HCT116 (cell line): ENCODE measurements at regions not wholly inside any gene's neighbourhood (a gene's known extent, or its start where the extent isn't known, plus 50 kb on each side); places are given as distances from the start of the nearest gene placed in this dataset.

Experiments used
- ATAC-seq: fragments of 200-7000 bp; cut with Tn5 transposase; 2 replicates; pipeline ENCODE4 v1.9.1; 2020; ENCODE audit warnings: mild to moderate bottlenecking, moderate library complexity
- BruUV-seq: library from RNA; stranded (reverse); fragments of 400-500 nt; replicated peaks from 2 replicates; lab custom pipeline; 2021; lab: Mats Ljungman, UMichigan
- CTCF ChIA-PET: fragments of 300-600 bp; sonication (Branson Sonifier 250); formaldehyde crosslinking; loops from one replicate; lab custom pipeline; 2021; ENCODE audit warnings: antibody characterized with exemption; lab: Charles Lee
- POLR2A ChIA-PET: fragments of 300-600, 350-600 bp; sonication (Branson Sonifier 250); formaldehyde crosslinking; loops from one replicate; lab custom pipeline; 2021; ENCODE audit warnings: antibody characterized with exemption; lab: Charles Lee
- RAD21 ChIA-PET, 2 experiments: fragments of 300-600 bp; sonication (Branson Sonifier 250); formaldehyde crosslinking; loops; one replicate each; lab custom pipeline; 2023; ENCODE audit warnings: low total read pairs in 2 of 2; ENCODE audit not compliant: uncharacterized antibody in 2 of 2, unreplicated experiment in 2 of 2, low non-redundant PET in 1 of 2; lab: Charles Lee
- DNase-seq: peaks from one replicate; pipeline ENCODE4 v3.0.0-alpha.2; 2010; ENCODE audit warnings: low read depth, low spot score
- H2AFZ ChIP-seq: fragments of 200-600 bp; shearing (Covaris generic), sonication (generic); 2 replicates; pipeline ENCODE4 v1.6.1; 2017; ENCODE audit warnings: low read depth, mixed run types, mixed read lengths, antibody characterized with exemption, low read length; ENCODE audit not compliant: poor library complexity, severe bottlenecking
- H3K27ac ChIP-seq: 2 replicates; pipeline ENCODE4 v1.5.1; 2012; ENCODE audit warnings: low read depth, low read length
- H3K27me3 ChIP-seq: fragments of 200-600 bp; sonication (generic); 2 replicates; pipeline ENCODE4 v1.6.1; 2016; ENCODE audit warnings: mixed run types, low read length, mixed read lengths; ENCODE audit not compliant: insufficient read depth
- H3K36me3 ChIP-seq, 2 experiments: fragments of 200-500 bp in 1 of 2; fragments of 200-600 bp in 1 of 2; sonication (Bioruptor generic) in 1 of 2; sonication (generic) in 1 of 2; 2 replicates each; pipeline versions ENCODE4 v1.5.1 to v1.6.1; 2014 to 2016; ENCODE audit warnings: low read length in 2 of 2, inconsistent platforms in 1 of 2, mixed read lengths in 1 of 2, mixed run types in 1 of 2; ENCODE audit not compliant: insufficient read depth in 2 of 2, control insufficient read depth in 1 of 2
- H3K4me1 ChIP-seq, 2 experiments: fragments of 200-600 bp in 1 of 2; sonication (generic) in 1 of 2; 2 replicates each; pipeline versions ENCODE4 v1.5.1 to v1.6.1; 2012 to 2017; ENCODE audit warnings: low read length in 2 of 2, inconsistent platforms in 1 of 2, mild to moderate bottlenecking in 1 of 2, mixed read lengths in 1 of 2, mixed run types in 1 of 2, moderate library complexity in 1 of 2; ENCODE audit not compliant: insufficient read depth in 2 of 2, control insufficient read depth in 1 of 2
- H3K4me2 ChIP-seq: fragments of 200-600 bp; sonication (generic); 2 replicates; pipeline ENCODE4 v1.6.1; 2017; ENCODE audit warnings: mixed run types, low read length, mixed read lengths
- H3K4me3 ChIP-seq, 2 experiments: fragments of 200-600 bp in 1 of 2; sonication (generic) in 1 of 2; replicated peaks in 1 of 2; 2 replicates each; pipeline ENCODE4 v1.5.1; 2011 to 2016; ENCODE audit warnings: low read length in 2 of 2, control low read depth in 1 of 2, low read depth in 1 of 2, mild to moderate bottlenecking in 1 of 2, mixed read lengths in 1 of 2, mixed run types in 1 of 2
- H3K79me2 ChIP-seq: fragments of 200-600 bp; sonication (generic); 2 replicates; pipeline ENCODE4 v1.6.1; 2017; ENCODE audit warnings: mild to moderate bottlenecking, mixed run types, low read length, moderate library complexity, mixed read lengths; ENCODE audit not compliant: insufficient read depth
- H3K9ac ChIP-seq: fragments of 200-600 bp; sonication (generic); 2 replicates; pipeline ENCODE4 v1.6.1; 2016; ENCODE audit warnings: low read length, mixed read lengths
- H3K9me2 ChIP-seq: fragments of 200-600 bp; sonication (generic), shearing (Covaris generic); 2 replicates; pipeline ENCODE4 v1.6.1; 2017; ENCODE audit warnings: mixed run types, mild to moderate bottlenecking, moderate library complexity; ENCODE audit not compliant: insufficient read depth
- H3K9me3 ChIP-seq, 2 experiments: fragments of 200-500 bp in 1 of 2; fragments of 200-600 bp in 1 of 2; sonication (Bioruptor generic) in 1 of 2; sonication (generic) in 1 of 2; 2 replicates each; pipeline ENCODE4 v1.6.1; 2014 to 2017; ENCODE audit warnings: low read length in 2 of 2, mixed read lengths in 2 of 2, inconsistent platforms in 1 of 2, low read depth in 1 of 2, mild to moderate bottlenecking in 1 of 2, mixed run types in 1 of 2, moderate library complexity in 1 of 2; ENCODE audit not compliant: control insufficient read depth in 1 of 2, insufficient read depth in 1 of 2
- H4K20me1 ChIP-seq: fragments of 200-600 bp; sonication (generic), shearing (Covaris generic); 2 replicates; pipeline ENCODE4 v1.6.1; 2017; ENCODE audit warnings: mixed run types, mild to moderate bottlenecking, moderate library complexity; ENCODE audit not compliant: insufficient read depth
- ATF3 ChIP-seq: IDR thresholded peaks from 2 replicates; pipeline ENCODE4 v1.6.1; 2012
- CBX3 ChIP-seq: IDR thresholded peaks from 2 replicates; pipeline ENCODE4 v1.6.1; 2012; ENCODE audit warnings: low read depth
- CEBPB ChIP-seq: IDR thresholded peaks from 2 replicates; pipeline ENCODE4 v1.6.1; 2012; ENCODE audit warnings: low read depth
- CTCF ChIP-seq, 3 experiments: fragments of 200-600 bp in 1 of 3; sonication (generic) in 1 of 3; IDR thresholded peaks in 2 of 3; conservative IDR thresholded peaks in 1 of 3; 2 replicates each; pipeline ENCODE4 v1.5.1; 2012 to 2017; ENCODE audit warnings: low read depth in 2 of 3, low read length in 2 of 3, antibody characterized with exemption in 1 of 3, borderline replicate concordance in 1 of 3, control low read depth in 1 of 3, mild to moderate bottlenecking in 1 of 3, mixed read lengths in 1 of 3, mixed run types in 1 of 3, moderate library complexity in 1 of 3; ENCODE audit not compliant: insufficient read depth in 1 of 3
- EGR1 ChIP-seq: IDR thresholded peaks from 2 replicates; pipeline ENCODE4 v1.6.1; 2012; ENCODE audit warnings: low read depth
- ELF1 ChIP-seq: IDR thresholded peaks from 2 replicates; pipeline ENCODE4 v1.6.1; 2012; ENCODE audit warnings: low read depth, borderline replicate concordance
- EZH2 ChIP-seq: fragments of 200-600 bp; sonication (generic); IDR thresholded peaks from 2 replicates; pipeline ENCODE4 v1.6.1; 2017; ENCODE audit warnings: antibody characterized with exemption, mixed run types
- EZH2phosphoT487 ChIP-seq: fragments of 200-600 bp; IDR thresholded peaks from 2 replicates; pipeline ENCODE4 v1.6.1; 2018; ENCODE audit warnings: antibody characterized with exemption, borderline replicate concordance
- FOSL1 ChIP-seq: IDR thresholded peaks from 2 replicates; pipeline ENCODE4 v1.6.1; 2012; ENCODE audit warnings: low read depth
- MAX ChIP-seq: IDR thresholded peaks from 2 replicates; pipeline ENCODE4 v1.6.1; 2012
- POLR2A ChIP-seq: IDR thresholded peaks from 2 replicates; pipeline ENCODE4 v1.7.0; 2011; ENCODE audit warnings: borderline replicate concordance; ENCODE audit not compliant: insufficient read depth, insufficient read length; ENCODE audit errors: extremely low read depth
- SP1 ChIP-seq: IDR thresholded peaks from 2 replicates; pipeline ENCODE4 v1.6.1; 2012; ENCODE audit warnings: low read depth
- SRF ChIP-seq: IDR thresholded peaks from 2 replicates; pipeline ENCODE4 v1.6.1; 2012; ENCODE audit warnings: low read depth
- TCF7L2 ChIP-seq: IDR thresholded peaks from 2 replicates; pipeline ENCODE4 v1.7.0; 2011; ENCODE audit warnings: borderline replicate concordance, inconsistent platforms; ENCODE audit not compliant: insufficient read depth, insufficient read length; ENCODE audit errors: extremely low read depth
- YY1 ChIP-seq: IDR thresholded peaks from 2 replicates; pipeline ENCODE4 v1.6.1; 2011; ENCODE audit warnings: low read length, low read depth, moderate library complexity, mild to moderate bottlenecking; ENCODE audit not compliant: insufficient replicate concordance; ENCODE audit errors: extremely low read depth
- ZBTB33 ChIP-seq: IDR thresholded peaks from 2 replicates; pipeline ENCODE4 v1.6.1; 2011; ENCODE audit warnings: mild to moderate bottlenecking, low read length, moderate library complexity; ENCODE audit not compliant: insufficient replicate concordance; ENCODE audit errors: extremely low read depth
- ZFX ChIP-seq: fragments of 450-650 bp; IDR thresholded peaks from 2 replicates; pipeline ENCODE4 v1.6.1; 2017
- ZNF274 ChIP-seq: fragments of 200-500 bp; sonication (Bioruptor generic); IDR thresholded peaks from 2 replicates; pipeline ENCODE4 v1.6.1; 2014; ENCODE audit warnings: mild to moderate bottlenecking, low read depth, low read length, inconsistent platforms
- intact Hi-C: fragments of 100-400 bp; cut with micrococcal nuclease; formaldehyde crosslinking; loops from 2 replicates; pipeline ENCODE4 v1.10.0; 2022

- H3K79me2 ChIP-seq = no peaks in the 10 kb centered on the region
- no peak overlapping the region for H3K4me3 ChIP-seq
- H3K27me3 ChIP-seq = no peaks in the 10 kb centered on the region
- ChIA-PET RAD21 (no interaction called here), CTCF (no interaction called here), POLR2A (no interaction called here)
- ATAC-seq = no peak
- no peaks in the 10 kb centered on the region for H3K4me1 ChIP-seq
- no peak for TF ChIP-seq CBX3
- TF ChIP-seq EGR1 = no peak
- TF ChIP-seq FOSL1 = no peak
- no peak for TF ChIP-seq CEBPB
- TF ChIP-seq CTCF (IDR thresholded peaks at IDR 0.05 in 2 of 3, conservative IDR thresholded peaks at IDR 0.05 in 1 of 3; ENCODE audit: borderline replicate concordance in 1 of 3, insufficient read depth in 1 of 3, low read depth in 2 of 3, low read length in 2 of 3) = no peak
- no peak for TF ChIP-seq ATF3
- no peak for TF ChIP-seq YY1
- no peak for TF ChIP-seq ELF1
- no peak for TF ChIP-seq ZFX
- TF ChIP-seq ZBTB33 = no peak
- TF ChIP-seq SP1 = no peak
- no peak for TF ChIP-seq MAX
- TF ChIP-seq ZNF274 = no peak
- no peak for TF ChIP-seq EZH2
- no peak for TF ChIP-seq TCF7L2
- TF ChIP-seq SRF = no peak
- no peak for TF ChIP-seq POLR2A
- no peak for TF ChIP-seq EZH2phosphoT487
- no TSS peak for BruUV-seq
- no peak overlapping the region for H3K27ac ChIP-seq
- no peak overlapping the region for H2AFZ ChIP-seq
- intact Hi-C loops = no loop called here
- no peak for DNase-seq
- H4K20me1 ChIP-seq = no peaks in the 10 kb centered on the region
- no peaks in the 10 kb centered on the region for H3K9me2 ChIP-seq
- H3K9ac ChIP-seq = no peak overlapping the region
- H3K4me2 ChIP-seq = no peak overlapping the region
- no peaks in the 10 kb centered on the region for H3K9me3 ChIP-seq
- no peaks in the 10 kb centered on the region for H3K36me3 ChIP-seq
Observed at GRCh38 chr1:232193451-232193783, 436.5 kb downstream of the SIPA1L2 start.
